Left lung (tissue), 4 donors: ENCODE measurements at regions not wholly inside any gene's neighbourhood (a gene's known extent, or its start where the extent isn't known, plus 50 kb on each side); places are given as distances from the start of the nearest gene placed in this dataset.

Source experiments
- ATAC-seq: fragments of 200-7000 bp; cut with Tn5 transposase; one replicate; pipeline ENCODE4 v1.9.1; 2020; ENCODE audit warnings: moderate library complexity
- DNase-seq, 4 donors: peaks; one replicate each; pipeline ENCODE4 v3.0.0-alpha.2; 2013 to 2020
- H3K27ac ChIP-seq, 2 donors: fragments of 200-600 bp; sonication (generic) in 1 of 2; one replicate each; pipeline versions ENCODE4 v1.5.0 to v1.8.0; 2020 to 2021
- H3K27me3 ChIP-seq, 2 donors: fragments of 200-600 bp; sonication (generic) in 1 of 2; one replicate each; pipeline versions ENCODE4 v1.5.0 to v1.8.0; 2020 to 2021
- H3K36me3 ChIP-seq, 2 donors: fragments of 200-600 bp; sonication (generic) in 1 of 2; one replicate each; pipeline versions ENCODE4 v1.5.0 to v1.8.0; 2020 to 2021
- H3K4me1 ChIP-seq, 2 donors: fragments of 200-600 bp; one replicate each; pipeline ENCODE4 v1.8.0; 2021
- H3K4me3 ChIP-seq, 2 donors: fragments of 200-600 bp; sonication (generic) in 1 of 2; one replicate each; pipeline versions ENCODE4 v1.5.0 to v1.8.0; 2020 to 2021; ENCODE audit warnings: mild to moderate bottlenecking in 1 of 2
- H3K9me3 ChIP-seq, 2 donors: fragments of 200-600 bp; sonication (generic) in 1 of 2; one replicate each; pipeline versions ENCODE4 v1.5.0 to v1.8.0; 2020 to 2021
- CTCF ChIP-seq, 2 donors: fragments of 200-600 bp; sonication (generic) in 1 of 2; IDR thresholded peaks; one replicate each; pipeline versions ENCODE4 v1.5.0 to v1.8.0; 2021; ENCODE audit warnings: antibody characterized with exemption in 2 of 2
- intact Hi-C, 2 donors: fragments of 100-400 bp; cut with DNase I; formaldehyde crosslinking; loops; one replicate each; pipeline versions ENCODE4 v1.11.2 to v1.14.2; 2022
- donor health status: DM: no; HTN: yes; CAD: no.
- donor health status: DM: no; HTN: no; CAD: no.

- Histone ChIP-seq H3K27me3 (no peaks in the 10 kb centered on the region), H3K9me3 (no peaks in the 10 kb centered on the region), H3K4me3 (no peak overlapping the region), H3K27ac (no peak overlapping the region), H3K36me3 (no peaks in the 10 kb centered on the region), H3K4me1 (no peaks in the 10 kb centered on the region)
- intact Hi-C loops: no loop called here
- TF ChIP-seq CTCF (IDR thresholded peaks at IDR 0.05): no peak
- ATAC-seq (no peak), DNase-seq (peak in 1 of 4 donors; percentile 16)
These were observed 104.0 kb upstream of the ATP10B start for GRCh38 chr5:160956051-160956450.

- H3K27ac ChIP-seq: no peak overlapping the region
- H3K27me3 ChIP-seq: no peaks in the 10 kb centered on the region
- no peak for ATAC-seq
These were observed 98.3 kb upstream of the ATP10B start for GRCh38 chr5:160950311-160950710.

GRCh38 chr5:160940725-160941124, 88.7 kb upstream of the ATP10B start:
- H3K36me3 ChIP-seq: no peaks in the 10 kb centered on the region
- H3K4me3 ChIP-seq: no peak overlapping the region
- no peaks in the 10 kb centered on the region for H3K27me3 ChIP-seq
- intact Hi-C loops: no loop called here
- H3K4me1 ChIP-seq: no peaks in the 10 kb centered on the region
- ATAC-seq (no peak), DNase-seq (no peak)
- H3K27ac ChIP-seq: no peak overlapping the region
- TF ChIP-seq CTCF (IDR thresholded peaks at IDR 0.05): no peak
- peaks cover 0 to 2% of the 10 kb centered on the region in 2 donors for H3K9me3 ChIP-seq

More at GRCh38 chr5:160950311-160950710, 98.3 kb upstream of the ATP10B start:
- intact Hi-C loops: no loop called here
- H3K9me3 ChIP-seq: no peaks in the 10 kb centered on the region
- H3K4me3 ChIP-seq: no peak overlapping the region
- no peaks in the 10 kb centered on the region for H3K36me3 ChIP-seq
- no peak for DNase-seq
- TF ChIP-seq CTCF (IDR thresholded peaks at IDR 0.05): no peak
- H3K4me1 ChIP-seq: no peaks in the 10 kb centered on the region

GRCh38 chr5:160938532-160938931, 86.5 kb upstream of the ATP10B start:
- ATAC-seq (peak; percentile 84), DNase-seq (peak in 1 of 4 donors; percentile 58)
- Histone ChIP-seq H3K27ac (no peak overlapping the region), H3K9me3 (peaks cover 0 to 2% of the 10 kb centered on the region in 2 donors), H3K4me1 (no peaks in the 10 kb centered on the region), H3K27me3 (no peaks in the 10 kb centered on the region), H3K36me3 (no peaks in the 10 kb centered on the region), H3K4me3 (no peak overlapping the region)
- no peak for TF ChIP-seq CTCF (IDR thresholded peaks at IDR 0.05)
- intact Hi-C loops: no loop called here

- H3K27ac ChIP-seq: no peak overlapping the region
- H3K27me3 ChIP-seq: no peaks in the 10 kb centered on the region
- no peak for ATAC-seq
- H3K4me1 ChIP-seq: no peaks in the 10 kb centered on the region
- H3K9me3 ChIP-seq: peaks cover 0 to 2% of the 10 kb centered on the region in 2 donors
- no peak overlapping the region for H3K4me3 ChIP-seq
- TF ChIP-seq CTCF (IDR thresholded peaks at IDR 0.05): no peak
- intact Hi-C loops: no loop called here
- no peak for DNase-seq
- H3K36me3 ChIP-seq: no peaks in the 10 kb centered on the region
These were observed 85.6 kb upstream of the ATP10B start for GRCh38 chr5:160937570-160937969.
